ENCODE measurements at regions not wholly inside any gene's neighbourhood (a gene's known extent, or its start where the extent isn't known, plus 50 kb on each side); places are given as distances from the start of the nearest gene placed in this dataset.

- TF ChIP-seq EZH2 (IDR thresholded peaks at IDR 0.05; ENCODE audit: insufficient read depth, low read length) (no peak), CTCF (IDR thresholded peaks at IDR 0.05; ENCODE audit: insufficient read depth, low read depth, low read length) (no peak)
These were observed 1191.8 kb upstream of the AUTS2 start for GRCh38 chr7:68406480-68406879.

Data from astrocyte (in vitro differentiated cells and primary cell).